Kidney (tissue), 13 donors: ENCODE measurements at regions not wholly inside any gene's neighbourhood (a gene's known extent, or its start where the extent isn't known, plus 50 kb on each side); places are given as distances from the start of the nearest gene placed in this dataset.

Experiments used
- DNase-seq, 5 donors: peaks; one replicate each; pipeline ENCODE4 v3.0.0-alpha.2; 2013 to 2020
- FAIRE-seq: peaks from 2 replicates; lab custom pipeline; 2012; peaks lifted over from hg19 to GRCh38; lab: Jason Lieb, UNC
- H3K27ac ChIP-seq, 2 donors: one replicate each; pipeline ENCODE4 v1.7.0; 2013; ENCODE audit warnings: low read depth in 2 of 2, low read length in 2 of 2, inconsistent platforms in 1 of 2
- H3K27me3 ChIP-seq: one replicate; pipeline ENCODE4 v1.7.1; 2013; ENCODE audit warnings: low read length, inconsistent platforms; ENCODE audit not compliant: control insufficient read depth, insufficient read depth
- H3K36me3 ChIP-seq, 3 donors: one replicate each; pipeline versions ENCODE4 v1.7.0 to v1.7.1; 2013; ENCODE audit warnings: low read length in 3 of 3, control low read depth in 1 of 3, inconsistent platforms in 1 of 3; ENCODE audit not compliant: insufficient read depth in 3 of 3, control insufficient read depth in 2 of 3
- H3K4me1 ChIP-seq, 3 donors: one replicate each; pipeline versions ENCODE4 v1.7.0 to v1.7.1; 2013; ENCODE audit warnings: low read length in 3 of 3, inconsistent platforms in 1 of 3, low read depth in 1 of 3; ENCODE audit not compliant: control insufficient read depth in 2 of 3, insufficient read depth in 2 of 3
- H3K4me3 ChIP-seq, 3 donors: one replicate each; pipeline versions ENCODE4 v1.7.0 to v1.8.1; 2013; ENCODE audit warnings: low read length in 3 of 3, control low read depth in 1 of 3, inconsistent platforms in 1 of 3
- H3K9ac ChIP-seq, 3 donors: one replicate each; pipeline versions ENCODE4 v1.7.0 to v1.7.1; 2013; ENCODE audit warnings: low read length in 3 of 3, control low read depth in 1 of 3, inconsistent platforms in 1 of 3
- H3K9me3 ChIP-seq, 3 donors: one replicate each; pipeline versions ENCODE4 v1.7.0 to v1.7.1; 2013; ENCODE audit warnings: low read length in 3 of 3, control low read depth in 1 of 3, inconsistent platforms in 1 of 3; ENCODE audit not compliant: control insufficient read depth in 2 of 3, insufficient read depth in 1 of 3
- CTCF ChIP-seq: IDR thresholded peaks from 3 replicates; pipeline ENCODE4 v1.5.1; 2012; ENCODE audit warnings: mild to moderate bottlenecking, moderate library complexity, borderline replicate concordance; ENCODE audit not compliant: insufficient read depth; ENCODE audit errors: extremely low read depth
- intact Hi-C: fragments of 100-400 bp; cut with DNase I; formaldehyde crosslinking; loops from one replicate; pipeline ENCODE4 v1.11.1; 2022
- donor health status: control.
- donor health status: control.
- donor health status: control.
- donor health status: control.
- donor health status: control.
- donor health status: DM: yes; HTN: yes; CAD: no.
- donor health status: Normal renal cell carcinoma (clear cell type).

DNA sequence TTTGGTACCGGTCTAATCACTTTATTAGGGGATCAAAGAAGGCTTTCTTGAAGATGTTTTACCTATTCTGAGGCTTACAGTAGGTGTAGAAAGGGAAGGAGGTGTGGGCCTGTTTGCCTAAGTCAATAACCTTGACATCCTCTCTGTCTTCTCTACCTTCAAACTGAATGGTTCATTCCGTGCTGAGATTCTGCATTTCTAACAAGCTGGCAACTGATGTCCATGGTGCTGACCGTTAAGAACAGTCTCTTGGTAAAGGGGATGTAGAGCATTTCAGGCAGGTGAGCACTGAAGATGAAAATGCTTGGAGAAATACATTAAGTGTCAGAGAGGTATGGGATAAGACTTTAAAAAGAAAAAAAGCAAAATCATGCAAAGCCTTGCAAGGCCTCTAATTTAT, 51.5 kb upstream of the DGKB start:
- Histone ChIP-seq H3K27me3 (no peaks in the 10 kb centered on the region), H3K36me3 (no peaks in the 10 kb centered on the region), H3K9me3 (no peaks in the 10 kb centered on the region), H3K9ac (no peak overlapping the region), H3K27ac (no peak overlapping the region), H3K4me3 (no peak overlapping the region), H3K4me1 (no peaks in the 10 kb centered on the region)
- intact Hi-C loops: no loop called here
- FAIRE-seq (no peak), DNase-seq (no peak)
- TF ChIP-seq CTCF: no peak
